GM18499 (cell line): ENCODE measurements at regions not wholly inside any gene's neighbourhood (a gene's known extent, or its start where the extent isn't known, plus 50 kb on each side); places are given as distances from the start of the nearest gene placed in this dataset.

Source experiments
- ATAC-seq: cut with Tn5 transposase; IDR thresholded peaks from one replicate; pipeline ENCODE4 v1.9.1; 2021; ENCODE audit warnings: moderate number of reproducible peaks; ENCODE audit not compliant: insufficient read depth, unreplicated experiment

GRCh38 chr20:50284811-50285375 lies 94.3 kb downstream of the CEBPB start:
- ATAC-seq = no peak

- no peak for ATAC-seq
Measured at GRCh38 chr20:50285376-50286173, 94.9 kb downstream of the CEBPB start.

GRCh38 chr20:50286174-50286511 lies 95.5 kb downstream of the CEBPB start:
- no peak for ATAC-seq

GRCh38 chr20:50286609-50287008 lies 96.0 kb downstream of the CEBPB start:
- ATAC-seq = no peak

GRCh38 chr20:50287512-50287911 lies 96.9 kb downstream of the CEBPB start:
- ATAC-seq = no peak

- ATAC-seq = no peak
Measured at GRCh38 chr20:50288128-50288623, 97.5 kb downstream of the CEBPB start.

GRCh38 chr20:50289581-50289980 lies 99.0 kb downstream of the CEBPB start:
- no peak for ATAC-seq

GRCh38 chr20:50290112-50290511 lies 99.5 kb downstream of the CEBPB start:
- no peak for ATAC-seq

GRCh38 chr20:50290808-50291207 lies 100.2 kb downstream of the CEBPB start:
- no peak for ATAC-seq

- no peak for ATAC-seq
Measured at GRCh38 chr20:50291254-50292078, 100.8 kb downstream of the CEBPB start.

- no peak for ATAC-seq
Measured at GRCh38 chr20:50292079-50292590, 101.5 kb downstream of the CEBPB start.

GRCh38 chr20:50292591-50293283 lies 102.1 kb downstream of the CEBPB start:
- no peak for ATAC-seq

GRCh38 chr20:50293284-50294139 lies 102.9 kb downstream of the CEBPB start:
- ATAC-seq = no peak

GRCh38 chr20:50294164-50295088 lies 103.8 kb downstream of the CEBPB start:
- no peak for ATAC-seq

- ATAC-seq = no peak
Measured at GRCh38 chr20:50295345-50295744, 104.7 kb downstream of the CEBPB start.

- ATAC-seq = no peak
Measured at GRCh38 chr20:50295762-50296449, 105.3 kb downstream of the CEBPB start.

GRCh38 chr20:50296450-50297375 lies 106.1 kb downstream of the CEBPB start:
- ATAC-seq = no peak
